BE2C (cell line): ENCODE measurements at regions not wholly inside any gene's neighbourhood (a gene's known extent, or its start where the extent isn't known, plus 50 kb on each side); places are given as distances from the start of the nearest gene placed in this dataset.

Experiments used
- DNase-seq: peaks from one replicate; pipeline ENCODE4 v3.0.0-alpha.2; 2020
- H3K27me3 ChIP-seq: fragments of 250-450 bp; sonication (Bioruptor Pico); 2 replicates; pipeline ENCODE4 v1.5.1; 2020; ENCODE audit warnings: mild to moderate bottlenecking
- H3K36me3 ChIP-seq: fragments of 250-450 bp; sonication (Bioruptor Pico); 2 replicates; pipeline ENCODE4 v1.5.1; 2020; ENCODE audit warnings: mild to moderate bottlenecking
- H3K4me1 ChIP-seq: fragments of 250-450 bp; sonication (Bioruptor Pico); 2 replicates; pipeline ENCODE4 v1.5.1; 2020
- H3K4me3 ChIP-seq: 2 replicates; pipeline ENCODE4 v1.5.1; 2011; ENCODE audit warnings: low read depth, low read length
- H3K9me3 ChIP-seq: fragments of 250-450 bp; sonication (Bioruptor Pico); 2 replicates; pipeline ENCODE4 v1.5.1; 2020
- TF ChIP-seq, protein P1 (sequence below): IDR thresholded peaks from 2 replicates; pipeline ENCODE4 v1.5.1; 2012; ENCODE audit warnings: mild to moderate bottlenecking, low read depth, low read length

GRCh38 chr20:40547483-40548091 is 141.4 kb downstream of the MAFB start:
- Histone ChIP-seq H3K9me3 (no peaks in the 10 kb centered on the region), H3K36me3 (no peaks in the 10 kb centered on the region), H3K27me3 (no peaks in the 10 kb centered on the region), H3K4me3 (no peak overlapping the region), H3K4me1 (no peaks in the 10 kb centered on the region)
- no peak for DNase-seq
- TF ChIP-seq, protein P1, sequence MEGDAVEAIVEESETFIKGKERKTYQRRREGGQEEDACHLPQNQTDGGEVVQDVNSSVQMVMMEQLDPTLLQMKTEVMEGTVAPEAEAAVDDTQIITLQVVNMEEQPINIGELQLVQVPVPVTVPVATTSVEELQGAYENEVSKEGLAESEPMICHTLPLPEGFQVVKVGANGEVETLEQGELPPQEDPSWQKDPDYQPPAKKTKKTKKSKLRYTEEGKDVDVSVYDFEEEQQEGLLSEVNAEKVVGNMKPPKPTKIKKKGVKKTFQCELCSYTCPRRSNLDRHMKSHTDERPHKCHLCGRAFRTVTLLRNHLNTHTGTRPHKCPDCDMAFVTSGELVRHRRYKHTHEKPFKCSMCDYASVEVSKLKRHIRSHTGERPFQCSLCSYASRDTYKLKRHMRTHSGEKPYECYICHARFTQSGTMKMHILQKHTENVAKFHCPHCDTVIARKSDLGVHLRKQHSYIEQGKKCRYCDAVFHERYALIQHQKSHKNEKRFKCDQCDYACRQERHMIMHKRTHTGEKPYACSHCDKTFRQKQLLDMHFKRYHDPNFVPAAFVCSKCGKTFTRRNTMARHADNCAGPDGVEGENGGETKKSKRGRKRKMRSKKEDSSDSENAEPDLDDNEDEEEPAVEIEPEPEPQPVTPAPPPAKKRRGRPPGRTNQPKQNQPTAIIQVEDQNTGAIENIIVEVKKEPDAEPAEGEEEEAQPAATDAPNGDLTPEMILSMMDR, result no peak

- Histone ChIP-seq H3K4me1 (no peaks in the 10 kb centered on the region), H3K4me3 (no peak overlapping the region), H3K9me3 (no peaks in the 10 kb centered on the region), H3K36me3 (no peaks in the 10 kb centered on the region), H3K27me3 (no peaks in the 10 kb centered on the region; the same call in 1 of the 2 replicates)
- no peak for DNase-seq
- TF ChIP-seq, protein P1, result no peak
Observed at GRCh38 chr20:40545478-40545877, 143.6 kb downstream of the MAFB start.

GRCh38 chr20:40542065-40542464 is 147.0 kb downstream of the MAFB start:
- Histone ChIP-seq H3K4me1 (no peaks in the 10 kb centered on the region), H3K4me3 (no peak overlapping the region), H3K27me3 (no peaks in the 10 kb centered on the region; the same call in 1 of the 2 replicates), H3K36me3 (no peaks in the 10 kb centered on the region), H3K9me3 (no peaks in the 10 kb centered on the region)
- no peak for DNase-seq
- TF ChIP-seq, protein P1, result no peak

DNA sequence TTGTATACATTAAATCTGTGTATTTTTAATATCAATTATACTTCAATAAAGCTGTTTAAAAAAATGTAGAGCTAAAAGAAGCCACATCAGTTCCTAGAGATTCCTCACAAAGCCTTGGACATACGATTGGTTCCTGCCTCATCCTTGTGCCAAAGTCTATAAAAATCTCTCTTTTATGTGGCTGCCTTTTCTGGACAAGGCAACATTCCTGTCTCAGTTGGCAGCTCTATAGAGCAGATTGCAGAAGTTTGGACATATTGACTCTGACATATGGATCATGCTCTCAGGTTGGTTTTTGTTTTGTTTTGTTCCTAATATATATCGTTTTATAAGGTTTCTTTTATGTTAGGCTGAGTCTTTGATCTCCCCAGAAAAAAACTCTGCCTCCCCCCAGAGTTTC is 148.9 kb downstream of the MAFB start:
- H3K4me3 ChIP-seq, result no peak overlapping the region
- no peaks in the 10 kb centered on the region; the same call in 1 of the 2 replicates for H3K27me3 ChIP-seq
- DNase-seq, result no peak
- H3K4me1 ChIP-seq, result no peaks in the 10 kb centered on the region
- no peaks in the 10 kb centered on the region; the same call in 1 of the 2 replicates for H3K9me3 ChIP-seq
- TF ChIP-seq, protein P1, result no peak
- H3K36me3 ChIP-seq, result no peaks in the 10 kb centered on the region

DNA sequence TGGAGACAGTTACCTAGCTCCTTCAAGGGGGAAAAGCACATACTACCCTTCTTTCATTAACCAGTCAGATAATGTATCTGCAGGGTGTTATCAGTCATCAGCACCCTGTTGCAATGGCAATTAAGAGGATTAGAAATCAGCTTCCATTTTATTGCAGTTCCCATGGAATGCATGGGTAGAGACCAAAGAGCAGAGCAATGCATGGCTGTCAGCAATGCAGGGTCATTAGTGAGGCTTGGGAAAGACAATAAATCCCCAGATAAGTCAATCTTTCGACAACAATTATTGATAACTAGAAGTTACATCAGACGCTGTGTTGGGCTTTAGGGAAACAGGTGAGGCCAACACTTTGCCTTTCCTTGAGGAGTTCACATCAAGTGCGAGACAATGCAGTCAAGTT is 150.9 kb downstream of the MAFB start:
- TF ChIP-seq, protein P1, result no peak
- Histone ChIP-seq H3K9me3 (no peaks in the 10 kb centered on the region; the same call in 1 of the 2 replicates), H3K36me3 (no peaks in the 10 kb centered on the region), H3K4me3 (no peak overlapping the region), H3K4me1 (no peaks in the 10 kb centered on the region), H3K27me3 (no peaks in the 10 kb centered on the region; the same call in 1 of the 2 replicates)
- DNase-seq, result no peak

GRCh38 chr20:40536808-40537207 is 152.2 kb downstream of the MAFB start:
- DNase-seq, result no peak
- H3K4me1 ChIP-seq, result no peaks in the 10 kb centered on the region
- H3K27me3 ChIP-seq, result no peaks in the 10 kb centered on the region; the same call in 1 of the 2 replicates
- TF ChIP-seq, protein P1, result no peak
- no peaks in the 10 kb centered on the region for H3K36me3 ChIP-seq
- peaks cover 1% of the 10 kb centered on the region for H3K9me3 ChIP-seq
- no peak overlapping the region for H3K4me3 ChIP-seq
